Fibroblast of skin of right biceps (primary cell): ENCODE measurements at regions not wholly inside any gene's neighbourhood (a gene's known extent, or its start where the extent isn't known, plus 50 kb on each side); places are given as distances from the start of the nearest gene placed in this dataset.
"Not testable (repeated sequence)": the region's sequence is repeated elsewhere in the genome, so short reads cannot be mapped to it uniquely, and the experiment has no call there.

Experiments
- DNase-seq: peaks from one replicate; pipeline ENCODE4 v3.0.0-alpha.2; 2013

DNA sequence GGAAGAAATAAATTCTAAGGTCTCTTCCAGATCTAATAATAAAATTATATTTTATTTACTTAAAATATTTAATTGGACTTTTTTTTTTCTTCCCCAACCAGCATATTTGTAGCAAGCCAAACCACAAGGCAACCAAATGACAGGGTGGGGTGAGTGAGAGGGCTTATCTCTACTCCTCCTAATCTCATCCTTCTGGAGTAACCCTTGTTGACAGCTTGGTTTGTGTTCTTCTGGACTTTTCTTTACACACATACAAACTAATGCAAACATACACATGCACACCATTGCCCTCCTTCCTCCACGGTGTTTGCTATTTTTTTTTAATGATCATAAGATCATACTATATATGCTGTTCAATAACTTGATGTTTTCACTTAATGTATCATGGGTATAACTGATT is 383.1 kb downstream of the DLEU7 start:
- no peak for DNase-seq

- DNase-seq: no peak
These were observed 382.3 kb downstream of the DLEU7 start for GRCh38 chr13:50461189-50461588.

- no peak for DNase-seq
These were observed 379.8 kb downstream of the DLEU7 start for GRCh38 chr13:50463719-50464118.

GRCh38 chr13:50464349-50465251 is 378.9 kb downstream of the DLEU7 start:
- DNase-seq: no peak

GRCh38 chr13:50466456-50466855 is 377.0 kb downstream of the DLEU7 start:
- DNase-seq: no peak

- DNase-seq: peak; percentile 54
These were observed 376.1 kb downstream of the DLEU7 start for GRCh38 chr13:50467156-50468110.

- DNase-seq: no peak
These were observed 374.4 kb downstream of the DLEU7 start for GRCh38 chr13:50468849-50469669.

DNA sequence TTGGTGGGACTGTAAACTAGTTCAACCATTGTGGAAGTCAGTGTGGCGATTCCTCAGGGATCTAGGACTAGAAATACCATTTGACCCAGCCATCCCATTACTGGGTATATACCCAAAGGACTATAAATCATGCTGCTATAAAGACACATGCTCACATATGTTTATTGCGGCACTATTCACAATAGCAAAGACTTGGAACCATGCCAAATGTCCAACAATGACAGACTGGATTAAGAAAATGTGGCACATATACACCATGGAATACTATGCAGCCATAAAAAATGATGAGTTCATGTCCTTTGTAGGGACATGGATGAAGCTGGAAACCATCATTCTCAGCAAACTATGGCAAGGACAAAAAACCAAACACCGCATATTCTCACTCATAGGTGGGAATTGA is 370.4 kb downstream of the DLEU7 start:
- not testable (repeated sequence) for DNase-seq

GRCh38 chr13:50474088-50474662 is 369.3 kb downstream of the DLEU7 start:
- DNase-seq: no peak

GRCh38 chr13:50476577-50477285 is 366.8 kb downstream of the DLEU7 start:
- DNase-seq: no peak

DNA sequence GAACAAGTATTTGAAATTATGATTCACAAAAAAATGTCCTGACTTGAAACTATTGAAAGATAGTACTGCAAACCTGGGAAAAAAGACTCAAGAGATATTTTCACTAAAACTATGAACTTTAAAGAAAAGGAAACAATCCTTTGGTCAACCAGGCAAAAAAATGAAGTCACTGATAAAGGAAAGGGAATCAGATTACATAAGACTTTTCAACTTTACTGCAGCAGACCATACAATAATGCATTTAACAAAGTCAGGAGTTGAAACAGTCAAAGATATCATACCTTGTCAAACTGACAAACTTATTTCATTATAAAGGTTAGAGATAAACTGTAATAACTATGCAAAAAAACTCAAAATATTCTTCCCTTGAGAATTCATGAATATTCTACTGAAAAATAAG is 361.6 kb downstream of the DLEU7 start:
- no peak for DNase-seq

- DNase-seq: no peak
These were observed 360.1 kb downstream of the DLEU7 start for GRCh38 chr13:50483416-50483815.

DNA sequence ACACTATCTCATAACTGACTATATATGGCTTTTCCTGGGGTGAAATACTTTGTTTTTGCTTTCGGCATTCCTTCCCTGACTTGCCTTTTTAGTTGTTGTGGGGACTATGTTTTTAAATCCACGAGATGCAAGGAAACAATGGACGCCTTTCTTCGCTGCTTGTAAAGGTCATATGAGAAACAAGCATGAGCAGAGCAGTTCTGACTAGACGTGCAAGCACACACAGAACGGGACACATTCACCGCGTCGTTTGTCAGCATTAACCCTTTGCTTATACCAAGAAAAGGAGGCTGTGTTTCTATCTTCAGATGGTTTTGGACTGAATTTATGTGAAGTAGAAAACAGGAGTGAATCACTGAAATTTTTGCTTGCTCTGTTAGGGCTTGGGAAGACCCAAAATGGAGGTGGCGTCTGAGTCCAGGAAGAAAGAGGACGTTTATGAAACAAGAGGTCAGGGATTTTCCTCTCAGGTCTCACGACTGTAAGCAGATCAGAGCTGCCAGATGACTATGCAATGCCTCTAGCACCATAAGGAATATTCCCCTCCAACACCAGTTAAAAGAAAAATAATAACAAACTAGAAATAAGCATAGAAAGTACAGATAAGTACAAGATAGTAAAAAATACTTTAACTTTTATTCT is 358.9 kb downstream of the DLEU7 start:
- no peak for DNase-seq

DNA sequence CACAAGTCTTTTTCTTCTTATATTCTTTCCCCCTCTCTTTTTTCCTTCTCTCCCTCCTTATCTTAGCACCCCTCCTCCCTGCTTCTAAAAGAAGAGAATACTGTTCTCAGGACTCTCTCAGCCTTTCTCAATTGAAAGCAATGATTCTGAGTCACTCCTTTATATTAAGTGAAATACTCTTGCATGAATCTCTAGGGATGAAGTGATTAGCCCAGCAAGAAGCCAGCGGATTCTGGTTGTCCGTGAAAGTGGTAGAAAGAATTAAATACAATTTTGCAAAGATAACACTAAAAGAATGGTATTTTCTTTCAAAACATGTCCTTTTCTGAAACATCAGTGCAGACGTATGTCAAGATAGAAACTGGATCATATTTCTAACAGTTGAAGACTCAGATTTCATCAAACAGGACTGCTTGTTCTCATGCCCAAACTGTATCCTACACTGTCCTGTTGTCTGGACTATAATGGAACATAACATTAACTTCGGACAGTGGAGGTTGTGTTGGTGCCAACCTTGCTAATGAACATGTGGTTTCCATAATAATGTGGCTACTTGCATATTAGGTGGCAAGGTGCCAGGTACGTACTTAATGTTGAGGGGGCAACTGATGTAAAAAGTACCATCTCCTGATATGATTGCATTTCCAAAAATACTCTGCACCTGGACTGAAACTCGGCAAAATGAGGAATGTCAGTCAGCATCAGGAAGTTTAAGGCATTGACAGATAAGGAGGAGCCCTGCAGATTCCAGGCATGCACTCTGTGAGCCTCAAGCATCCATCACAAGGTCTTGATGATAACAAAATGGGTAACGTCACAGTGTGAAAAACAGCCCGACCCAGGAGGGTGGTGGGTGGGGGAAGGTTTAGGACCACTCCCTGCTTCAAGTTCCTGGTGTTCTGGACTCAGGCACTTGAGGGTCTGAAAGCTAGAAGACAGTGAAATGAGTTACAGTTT is 357.2 kb downstream of the DLEU7 start:
- DNase-seq: peak; percentile 75

GRCh38 chr13:50493683-50494082 is 349.8 kb downstream of the DLEU7 start:
- DNase-seq: no peak

DNA sequence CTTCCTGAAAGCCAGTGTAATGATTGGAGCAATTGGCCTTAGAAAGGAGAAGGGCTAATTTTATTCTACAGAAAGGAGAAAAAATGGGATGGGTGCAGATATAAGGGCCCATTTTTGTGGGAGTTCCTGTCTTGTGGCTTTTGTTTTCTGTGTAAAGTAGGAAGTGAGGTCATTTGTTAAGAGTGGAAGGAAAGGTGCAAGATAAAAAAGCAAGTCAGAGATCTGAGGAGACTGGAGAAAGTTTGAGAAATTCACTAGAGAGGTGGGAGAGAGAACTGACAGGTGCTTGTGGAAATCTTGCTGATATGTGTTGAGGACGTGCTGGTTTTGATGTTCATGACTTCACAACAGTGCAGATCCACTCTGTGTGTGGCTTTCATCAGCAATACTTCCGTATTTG is 349.4 kb downstream of the DLEU7 start:
- DNase-seq: no peak

- not testable (repeated sequence) for DNase-seq
These were observed 340.3 kb downstream of the DLEU7 start for GRCh38 chr13:50503212-50503611.

DNA sequence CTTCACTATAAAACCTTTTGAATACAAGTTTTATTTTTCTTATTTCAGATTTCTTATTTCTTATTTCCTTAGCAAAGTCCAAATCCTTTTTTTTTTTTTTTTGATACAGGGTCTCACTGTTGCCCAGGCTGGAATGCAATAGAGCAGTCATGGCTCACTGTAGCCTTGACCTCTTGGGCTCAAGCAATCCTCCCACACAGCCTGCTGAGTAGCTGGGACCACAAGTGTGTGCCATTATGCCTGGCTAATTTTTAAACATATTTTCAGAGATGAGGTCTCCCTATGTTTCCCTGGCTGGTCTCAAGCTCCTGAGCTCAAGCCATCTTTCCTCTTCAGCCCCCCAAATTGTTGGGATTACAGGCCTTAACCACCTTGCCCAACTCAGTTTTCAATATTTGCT is 334.3 kb downstream of the DLEU7 start:
- DNase-seq: no peak

DNA sequence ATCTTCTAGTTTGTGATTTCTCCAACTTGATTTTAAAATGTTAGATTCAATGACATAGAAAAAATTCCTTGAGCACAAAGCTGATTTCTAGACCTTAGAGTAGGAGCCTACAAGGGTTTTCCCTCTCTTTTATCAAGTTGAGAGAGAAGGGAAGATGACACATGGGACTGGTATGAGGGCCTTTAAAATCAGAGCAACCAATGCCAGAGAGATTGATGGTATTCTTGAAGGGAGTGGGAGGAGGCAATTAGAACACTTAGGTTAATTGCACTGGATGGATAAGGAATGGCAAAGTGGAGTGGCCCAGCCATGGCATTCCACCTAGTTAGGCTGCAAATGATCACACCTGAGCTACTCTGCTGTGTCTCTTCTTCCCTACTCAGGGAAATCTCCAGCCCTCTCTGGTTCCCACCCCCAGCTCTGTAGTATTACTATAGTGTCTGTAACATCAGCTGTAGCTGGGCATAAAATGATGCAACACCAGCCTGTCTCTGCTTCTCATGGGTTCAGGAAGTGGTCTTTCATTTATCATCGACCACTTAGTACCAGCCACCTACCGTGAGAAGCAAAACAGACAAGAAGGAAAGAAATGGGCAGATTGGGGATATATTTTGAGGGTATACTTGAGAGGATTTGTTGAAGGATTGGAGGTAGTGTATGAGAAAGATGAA is 333.6 kb downstream of the DLEU7 start:
- peak; percentile 74 for DNase-seq
